Esophagus muscularis mucosa (tissue), 4 donors: ENCODE measurements at regions not wholly inside any gene's neighbourhood (a gene's known extent, or its start where the extent isn't known, plus 50 kb on each side); places are given as distances from the start of the nearest gene placed in this dataset.

Experiments used
- EP300 ChIP-seq: sonication (generic); formaldehyde crosslinking; IDR thresholded peaks from one replicate; pipeline ENCODE4 v1.6.1; 2017; ENCODE audit warnings: antibody characterized with exemption
- POLR2A ChIP-seq: fragments of 450-650 bp; IDR thresholded peaks from one replicate; pipeline ENCODE4 v1.6.1; 2017; ENCODE audit warnings: antibody characterized with exemption, moderate library complexity, mild to moderate bottlenecking, low read depth
- TF ChIP-seq, protein P1 (sequence below), 3 experiments: fragments of 200-600 bp in 2 of 3; fragments of 450-650 bp in 1 of 3; sonication (generic) in 2 of 3; IDR thresholded peaks; one replicate each; pipeline ENCODE4 v1.5.1; 2017 to 2019; ENCODE audit warnings: antibody characterized with exemption in 3 of 3, mild to moderate bottlenecking in 2 of 3, moderate library complexity in 1 of 3

DNA sequence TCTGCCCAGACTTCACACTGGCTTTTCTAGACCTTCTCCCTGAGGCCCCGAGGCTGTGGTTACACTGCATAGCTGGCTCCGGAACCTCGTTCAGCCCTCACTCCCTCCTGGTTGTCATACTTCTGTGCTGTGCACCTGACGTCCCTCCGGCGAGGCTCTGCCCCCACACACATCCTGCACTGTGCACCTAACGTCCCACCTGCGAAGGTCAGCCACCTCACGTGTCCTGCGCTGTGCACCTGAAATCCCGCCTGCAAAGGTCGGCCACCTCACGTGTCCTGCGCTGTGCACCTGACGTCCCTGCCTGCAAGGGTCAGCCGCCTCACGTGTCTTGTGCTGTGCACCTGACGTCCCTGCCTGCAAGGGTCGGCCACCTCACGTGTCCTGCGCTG is 111.0 kb upstream of the FRMD1 start:
- TF ChIP-seq EP300 (no peak), POLR2A (no peak)
- TF ChIP-seq, protein P1, sequence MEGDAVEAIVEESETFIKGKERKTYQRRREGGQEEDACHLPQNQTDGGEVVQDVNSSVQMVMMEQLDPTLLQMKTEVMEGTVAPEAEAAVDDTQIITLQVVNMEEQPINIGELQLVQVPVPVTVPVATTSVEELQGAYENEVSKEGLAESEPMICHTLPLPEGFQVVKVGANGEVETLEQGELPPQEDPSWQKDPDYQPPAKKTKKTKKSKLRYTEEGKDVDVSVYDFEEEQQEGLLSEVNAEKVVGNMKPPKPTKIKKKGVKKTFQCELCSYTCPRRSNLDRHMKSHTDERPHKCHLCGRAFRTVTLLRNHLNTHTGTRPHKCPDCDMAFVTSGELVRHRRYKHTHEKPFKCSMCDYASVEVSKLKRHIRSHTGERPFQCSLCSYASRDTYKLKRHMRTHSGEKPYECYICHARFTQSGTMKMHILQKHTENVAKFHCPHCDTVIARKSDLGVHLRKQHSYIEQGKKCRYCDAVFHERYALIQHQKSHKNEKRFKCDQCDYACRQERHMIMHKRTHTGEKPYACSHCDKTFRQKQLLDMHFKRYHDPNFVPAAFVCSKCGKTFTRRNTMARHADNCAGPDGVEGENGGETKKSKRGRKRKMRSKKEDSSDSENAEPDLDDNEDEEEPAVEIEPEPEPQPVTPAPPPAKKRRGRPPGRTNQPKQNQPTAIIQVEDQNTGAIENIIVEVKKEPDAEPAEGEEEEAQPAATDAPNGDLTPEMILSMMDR (IDR thresholded peaks at IDR 0.05), result no peak
